ENCODE measurements at regions not wholly inside any gene's neighbourhood (a gene's known extent, or its start where the extent isn't known, plus 50 kb on each side); places are given as distances from the start of the nearest gene placed in this dataset.

GRCh38 chr11:15907806-15908205, 448.5 kb downstream of the SOX6 start:
- TF ChIP-seq POLR2A (IDR thresholded peaks at IDR 0.05; ENCODE audit: low read length) = no peak
- TF ChIP-seq GATA1 (IDR thresholded peaks at IDR 0.05; ENCODE audit: low read depth, low read length) = no peak

All from erythroblast (primary cell).